IMR-90 (cell line): ENCODE measurements at regions not wholly inside any gene's neighbourhood (a gene's known extent, or its start where the extent isn't known, plus 50 kb on each side); places are given as distances from the start of the nearest gene placed in this dataset.

Source experiments
- ATAC-seq: fragments of 200-7000 bp; cut with Tn5 transposase; 2 replicates; pipeline ENCODE4 v1.9.1; 2020; ENCODE audit warnings: low read depth, mild to moderate bottlenecking, moderate library complexity
- BruUV-seq: library from RNA; stranded (reverse); fragments of 400-500 nt; replicated peaks from 2 replicates; lab custom pipeline; 2021; lab: Mats Ljungman, UMichigan
- CTCF ChIA-PET: fragments of 300-600 bp; formaldehyde crosslinking; extraction: SDS; loops from one replicate; lab custom pipeline; 2021; ENCODE audit warnings: antibody characterized with exemption; lab: Yijun Ruan, JAX
- POLR2A ChIA-PET: fragments of 300-600 bp; sonication (Branson Sonifier 250); formaldehyde crosslinking; loops from one replicate; lab custom pipeline; 2022; ENCODE audit warnings: antibody characterized with exemption; ENCODE audit not compliant: unreplicated experiment; lab: Charles Lee
- DNase-seq: peaks from one replicate; pipeline ENCODE4 v3.0.0; 2013
- H2AFZ ChIP-seq: replicated peaks from 2 replicates; pipeline ENCODE3; 2013; ENCODE audit warnings: low read length, mild to moderate bottlenecking; ENCODE audit not compliant: poor library complexity
- H2AK5ac ChIP-seq: 2 replicates; pipeline ENCODE4 v1.6.1; 2013; ENCODE audit warnings: low read depth, low read length, inconsistent platforms
- H2AK9ac ChIP-seq: replicated peaks from 2 replicates; pipeline ENCODE3; 2013; ENCODE audit warnings: mild to moderate bottlenecking, low read depth, low read length, moderate library complexity; ENCODE audit not compliant: poor library complexity
- H2BK120ac ChIP-seq: 2 replicates; pipeline ENCODE4 v1.6.1; 2013; ENCODE audit warnings: low read depth, low read length, inconsistent platforms
- H2BK15ac ChIP-seq: 3 replicates; pipeline ENCODE4 v1.6.1; 2013; ENCODE audit warnings: low read depth, low read length, inconsistent platforms
- H2BK20ac ChIP-seq: 2 replicates; pipeline ENCODE4 v1.6.1; 2013; ENCODE audit warnings: low read depth, mild to moderate bottlenecking, inconsistent platforms, low read length, moderate library complexity
- H2BK5ac ChIP-seq: 2 replicates; pipeline ENCODE4 v1.6.1; 2013; ENCODE audit warnings: mild to moderate bottlenecking, low read depth, low read length, inconsistent platforms; ENCODE audit not compliant: poor library complexity, severe bottlenecking
- H3K14ac ChIP-seq: replicated peaks from 2 replicates; pipeline ENCODE4 v1.6.1; 2013; ENCODE audit warnings: low read depth, low read length, inconsistent platforms
- H3K18ac ChIP-seq: 2 replicates; pipeline ENCODE4 v1.6.1; 2013; ENCODE audit warnings: low read depth, low read length, control low read depth
- H3K23ac ChIP-seq: 2 replicates; pipeline ENCODE4 v1.6.1; 2013; ENCODE audit warnings: low read depth, low read length, inconsistent platforms
- H3K27ac ChIP-seq: 2 replicates; pipeline ENCODE4 v1.5.1; 2013; ENCODE audit warnings: mild to moderate bottlenecking, control low read depth, low read length; ENCODE audit not compliant: insufficient read depth
- H3K27me3 ChIP-seq: 2 replicates; pipeline ENCODE4 v1.6.1; 2013; ENCODE audit warnings: low read length; ENCODE audit not compliant: control insufficient read depth, insufficient read depth
- H3K36me3 ChIP-seq: 2 replicates; pipeline ENCODE4 v1.6.1; 2013; ENCODE audit warnings: low read length, mixed read lengths; ENCODE audit not compliant: control insufficient read depth, insufficient read depth
- H3K4ac ChIP-seq: 2 replicates; pipeline ENCODE4 v1.6.1; 2013; ENCODE audit warnings: low read depth, low read length, inconsistent platforms
- H3K4me1 ChIP-seq: 2 replicates; pipeline ENCODE4 v1.6.1; 2013; ENCODE audit warnings: low read length, mixed read lengths; ENCODE audit not compliant: control insufficient read depth, insufficient read depth
- H3K4me2 ChIP-seq: 2 replicates; pipeline ENCODE4 v1.6.1; 2013; ENCODE audit warnings: low read depth, mild to moderate bottlenecking, control low read depth, low read length, moderate library complexity
- H3K4me3 ChIP-seq: 2 replicates; pipeline ENCODE4 v1.5.1; 2013; ENCODE audit warnings: low read depth, mild to moderate bottlenecking, control low read depth, low read length, moderate library complexity; ENCODE audit not compliant: insufficient read depth
- H3K56ac ChIP-seq: 2 replicates; pipeline ENCODE4 v1.6.1; 2013; ENCODE audit warnings: low read length, inconsistent platforms; ENCODE audit not compliant: insufficient read depth; ENCODE audit errors: extremely low read depth
- H3K79me1 ChIP-seq, 2 experiments: 2 replicates each; pipeline ENCODE4 v1.6.1; 2013; ENCODE audit warnings: low read length in 2 of 2, inconsistent platforms in 1 of 2, low read depth in 1 of 2
- H3K9ac ChIP-seq: 2 replicates; pipeline ENCODE4 v1.6.1; 2013; ENCODE audit warnings: low read depth, low read length, control low read depth
- H3K9me1 ChIP-seq: 2 replicates; pipeline ENCODE4 v1.6.1; 2013; ENCODE audit warnings: low read length, inconsistent platforms; ENCODE audit not compliant: insufficient read depth
- H3K9me3 ChIP-seq: 2 replicates; pipeline ENCODE4 v1.6.1; 2013; ENCODE audit warnings: low read length; ENCODE audit not compliant: control insufficient read depth, insufficient read depth
- H4K20me1 ChIP-seq: 2 replicates; pipeline ENCODE4 v1.6.1; 2013; ENCODE audit warnings: low read length, inconsistent platforms; ENCODE audit not compliant: insufficient read depth
- H4K5ac ChIP-seq: 2 replicates; pipeline ENCODE4 v1.6.1; 2013; ENCODE audit warnings: mild to moderate bottlenecking, low read depth, low read length, control low read depth
- H4K8ac ChIP-seq, 2 experiments: 2 replicates each; pipeline ENCODE4 v1.6.1; 2013; ENCODE audit warnings: low read depth in 2 of 2, low read length in 2 of 2, control low read depth in 1 of 2, inconsistent platforms in 1 of 2
- H4K91ac ChIP-seq: 2 replicates; pipeline ENCODE4 v1.6.1; 2013; ENCODE audit warnings: low read depth, low read length, inconsistent platforms; ENCODE audit not compliant: insufficient read depth
- BHLHE40 ChIP-seq: fragments of 150-350 bp; IDR thresholded peaks from 2 replicates; pipeline ENCODE4 v1.6.1; 2016; ENCODE audit warnings: mild to moderate bottlenecking, low read depth, low read length
- CEBPB ChIP-seq: IDR thresholded peaks from 2 replicates; pipeline ENCODE4 v1.6.1; 2012; ENCODE audit warnings: low read depth, low read length, improper control_type of control experiment
- CHD1 ChIP-seq: IDR thresholded peaks from 2 replicates; pipeline ENCODE4 v1.6.1; 2012; ENCODE audit warnings: low read depth, low read length, improper control_type of control experiment
- CTCF ChIP-seq: conservative IDR thresholded peaks from 2 replicates; pipeline ENCODE4 v1.5.1; 2012; ENCODE audit warnings: mild to moderate bottlenecking, low read depth, low read length, improper control_type of control experiment
- ELK1 ChIP-seq: fragments of 150-350 bp; IDR thresholded peaks from 2 replicates; pipeline ENCODE4 v1.6.1; 2016; ENCODE audit warnings: low read depth, mild to moderate bottlenecking, low read length, moderate library complexity, borderline replicate concordance
- FOS ChIP-seq: fragments of 150-350 bp; IDR thresholded peaks from 2 replicates; pipeline ENCODE4 v1.6.1; 2016; ENCODE audit warnings: low read depth, low read length
- MAFK ChIP-seq: IDR thresholded peaks from 2 replicates; pipeline ENCODE4 v1.6.1; 2012; ENCODE audit warnings: low read depth, low read length, improper control_type of control experiment
- MAZ ChIP-seq: IDR thresholded peaks from 2 replicates; pipeline ENCODE4 v1.6.1; 2012; ENCODE audit warnings: low read depth, mild to moderate bottlenecking, low read length, improper control_type of control experiment, moderate library complexity, borderline replicate concordance
- MXI1 ChIP-seq: IDR thresholded peaks from 2 replicates; pipeline ENCODE4 v1.6.1; 2012; ENCODE audit warnings: low read depth, mild to moderate bottlenecking, low read length, moderate library complexity, borderline replicate concordance
- NFE2L2 ChIP-seq: fragments of 150-350 bp; IDR thresholded peaks from 2 replicates; pipeline ENCODE4 v1.6.1; 2016; ENCODE audit warnings: low read depth, mild to moderate bottlenecking, low read length
- POLR2A ChIP-seq: IDR thresholded peaks from 2 replicates; pipeline ENCODE4 v1.6.1; 2012; ENCODE audit warnings: mild to moderate bottlenecking, low read depth, low read length
- RAD21 ChIP-seq: IDR thresholded peaks from 2 replicates; pipeline ENCODE4 v1.6.1; 2012; ENCODE audit warnings: low read length, improper control_type of control experiment
- RCOR1 ChIP-seq: IDR thresholded peaks from 2 replicates; pipeline ENCODE4 v1.6.1; 2012; ENCODE audit warnings: mild to moderate bottlenecking, low read length, improper control_type of control experiment; ENCODE audit not compliant: insufficient replicate concordance
- RFX5 ChIP-seq: IDR thresholded peaks from 2 replicates; pipeline ENCODE4 v1.8.0; 2012; ENCODE audit warnings: low read depth, mild to moderate bottlenecking, low read length, moderate library complexity
- SMC3 ChIP-seq: fragments of 150-350 bp; IDR thresholded peaks from 2 replicates; pipeline ENCODE4 v1.6.1; 2016; ENCODE audit warnings: low read depth, mild to moderate bottlenecking, antibody characterized with exemption, low read length, moderate library complexity
- USF2 ChIP-seq: fragments of 150-350 bp; IDR thresholded peaks from 2 replicates; pipeline ENCODE4 v1.6.1; 2017; ENCODE audit warnings: mild to moderate bottlenecking, antibody characterized with exemption, low read length, low read depth
- WGBS, 2 experiments: methylation state at CpG; one replicate each; pipeline versions ENCODE4 v1.1.5 to v1.1.7; 2013; ENCODE audit warnings: missing lambda C conversion rate in 2 of 2; ENCODE audit not compliant: insufficient read length in 1 of 2; ENCODE audit errors: extremely low coverage in 2 of 2; 5-methylcytosine and 5-hydroxymethylcytosine counted together
- dilution Hi-C: fragments of 300-500 bp; cut with HindIII; formaldehyde crosslinking; loops from one replicate; pipeline ENCODE4 v1.14.3; 2018; ENCODE audit warnings: low sequenced_read_pairs; ENCODE audit not compliant: unreplicated experiment
- in situ Hi-C: fragments of 300-500 bp; cut with MboI; formaldehyde crosslinking; loops from 3 replicates; pipeline ENCODE4 v1.14.3; 2019; ENCODE audit warnings: low sequenced_read_pairs, inconsistent platforms, mixed read lengths
- intact Hi-C: fragments of 100-400 bp; cut with micrococcal nuclease; formaldehyde crosslinking; loops from 2 replicates; pipeline ENCODE4 v1.10.0; 2022

- intact Hi-C loops (no loop called here), in situ Hi-C loops (no loop called here)
Measured at GRCh38 chr16:8113843-8114242, 476.5 kb downstream of the TMEM114 start.

More at GRCh38 chr16:8113843-8114242, 476.5 kb downstream of the TMEM114 start:
- Histone ChIP-seq H3K9me3 (peaks cover 19% of the 10 kb centered on the region), H2AK5ac (no peak overlapping the region), H3K27me3 (no peaks in the 10 kb centered on the region), H3K18ac (no peak overlapping the region), H4K8ac (no peak overlapping the region), H2BK15ac (no peak overlapping the region), H3K27ac (no peak overlapping the region), H4K5ac (no peak overlapping the region), H2AFZ (no peak overlapping the region), H3K4me1 (no peaks in the 10 kb centered on the region), H3K4ac (no peak overlapping the region), H2BK120ac (no peak overlapping the region), H2AK9ac (no peak overlapping the region), H2BK5ac (no peak overlapping the region), H3K4me3 (no peak overlapping the region), H3K14ac (no peak overlapping the region), H3K56ac (no peak overlapping the region), H3K9me1 (no peaks in the 10 kb centered on the region), H3K23ac (no peak overlapping the region), H2BK20ac (no peak overlapping the region), H3K79me1 (no peaks in the 10 kb centered on the region), H4K20me1 (no peaks in the 10 kb centered on the region), H4K91ac (no peak overlapping the region), H3K4me2 (no peak overlapping the region), H3K9ac (no peak overlapping the region), H3K36me3 (no peaks in the 10 kb centered on the region)
- ChIA-PET CTCF (no interaction called here), POLR2A (no interaction called here)
- no peak for ATAC-seq
- dilution Hi-C loops = no loop called here
- BruUV-seq = no TSS peak
- TF ChIP-seq RFX5 = no peak
- no peak for TF ChIP-seq BHLHE40
- TF ChIP-seq SMC3 = no peak
- TF ChIP-seq RCOR1 = no peak
- TF ChIP-seq POLR2A = no peak
- TF ChIP-seq RAD21 = no peak
- no peak for TF ChIP-seq FOS
- no peak for TF ChIP-seq MXI1
- TF ChIP-seq NFE2L2 = no peak
- TF ChIP-seq CEBPB = no peak
- no peak for TF ChIP-seq MAFK
- TF ChIP-seq CHD1 = no peak
- no peak for TF ChIP-seq USF2
- TF ChIP-seq ELK1 = no peak
- no peak for TF ChIP-seq MAZ
- no peak for TF ChIP-seq CTCF
- no CpG with 5 or more reads among the region's 3 CpGs for WGBS, 2 experiments
- no peak for DNase-seq
